Sigmoid colon (tissue), 4 donors: ENCODE measurements at regions not wholly inside any gene's neighbourhood (a gene's known extent, or its start where the extent isn't known, plus 50 kb on each side); places are given as distances from the start of the nearest gene placed in this dataset.

ENCODE experiments used
- POLR2A ChIP-seq, 2 donors: fragments of 450-650 bp; IDR thresholded peaks; one replicate each; pipeline ENCODE4 v1.6.1; 2016; ENCODE audit warnings: antibody characterized with exemption in 2 of 2, mild to moderate bottlenecking in 2 of 2, moderate library complexity in 2 of 2
- POLR2AphosphoS5 ChIP-seq, 4 donors: sonication (generic); formaldehyde crosslinking; IDR thresholded peaks; one replicate each; pipeline ENCODE4 v1.6.1; 2017; ENCODE audit warnings: antibody characterized with exemption in 4 of 4
- TF ChIP-seq, protein P1 (sequence below), 4 experiments: fragments of 450-650 bp in 3 of 4; fragments of 200-600 bp in 1 of 4; IDR thresholded peaks; one replicate each; pipeline ENCODE4 v1.5.1; 2016 to 2019; ENCODE audit warnings: antibody characterized with exemption in 4 of 4, mild to moderate bottlenecking in 3 of 4, moderate library complexity in 2 of 4

GRCh38 chr11:28911829-28912228, 803.6 kb downstream of the METTL15 start:
- TF ChIP-seq POLR2A (IDR thresholded peaks at IDR 0.05) (no peak), POLR2AphosphoS5 (IDR thresholded peaks at IDR 0.05) (no peak)
- TF ChIP-seq, protein P1, sequence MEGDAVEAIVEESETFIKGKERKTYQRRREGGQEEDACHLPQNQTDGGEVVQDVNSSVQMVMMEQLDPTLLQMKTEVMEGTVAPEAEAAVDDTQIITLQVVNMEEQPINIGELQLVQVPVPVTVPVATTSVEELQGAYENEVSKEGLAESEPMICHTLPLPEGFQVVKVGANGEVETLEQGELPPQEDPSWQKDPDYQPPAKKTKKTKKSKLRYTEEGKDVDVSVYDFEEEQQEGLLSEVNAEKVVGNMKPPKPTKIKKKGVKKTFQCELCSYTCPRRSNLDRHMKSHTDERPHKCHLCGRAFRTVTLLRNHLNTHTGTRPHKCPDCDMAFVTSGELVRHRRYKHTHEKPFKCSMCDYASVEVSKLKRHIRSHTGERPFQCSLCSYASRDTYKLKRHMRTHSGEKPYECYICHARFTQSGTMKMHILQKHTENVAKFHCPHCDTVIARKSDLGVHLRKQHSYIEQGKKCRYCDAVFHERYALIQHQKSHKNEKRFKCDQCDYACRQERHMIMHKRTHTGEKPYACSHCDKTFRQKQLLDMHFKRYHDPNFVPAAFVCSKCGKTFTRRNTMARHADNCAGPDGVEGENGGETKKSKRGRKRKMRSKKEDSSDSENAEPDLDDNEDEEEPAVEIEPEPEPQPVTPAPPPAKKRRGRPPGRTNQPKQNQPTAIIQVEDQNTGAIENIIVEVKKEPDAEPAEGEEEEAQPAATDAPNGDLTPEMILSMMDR (IDR thresholded peaks at IDR 0.05) = no peak
